NCI-H510A treated with DMSO at 0.1 percent for 48 hours (cell line): ENCODE measurements at regions not wholly inside any gene's neighbourhood (a gene's known extent, or its start where the extent isn't known, plus 50 kb on each side); places are given as distances from the start of the nearest gene placed in this dataset.

Experiments
- DNase-seq: peaks from one replicate; lab custom pipeline; 2025; lab: John Stamatoyannopoulos, UW

DNA sequence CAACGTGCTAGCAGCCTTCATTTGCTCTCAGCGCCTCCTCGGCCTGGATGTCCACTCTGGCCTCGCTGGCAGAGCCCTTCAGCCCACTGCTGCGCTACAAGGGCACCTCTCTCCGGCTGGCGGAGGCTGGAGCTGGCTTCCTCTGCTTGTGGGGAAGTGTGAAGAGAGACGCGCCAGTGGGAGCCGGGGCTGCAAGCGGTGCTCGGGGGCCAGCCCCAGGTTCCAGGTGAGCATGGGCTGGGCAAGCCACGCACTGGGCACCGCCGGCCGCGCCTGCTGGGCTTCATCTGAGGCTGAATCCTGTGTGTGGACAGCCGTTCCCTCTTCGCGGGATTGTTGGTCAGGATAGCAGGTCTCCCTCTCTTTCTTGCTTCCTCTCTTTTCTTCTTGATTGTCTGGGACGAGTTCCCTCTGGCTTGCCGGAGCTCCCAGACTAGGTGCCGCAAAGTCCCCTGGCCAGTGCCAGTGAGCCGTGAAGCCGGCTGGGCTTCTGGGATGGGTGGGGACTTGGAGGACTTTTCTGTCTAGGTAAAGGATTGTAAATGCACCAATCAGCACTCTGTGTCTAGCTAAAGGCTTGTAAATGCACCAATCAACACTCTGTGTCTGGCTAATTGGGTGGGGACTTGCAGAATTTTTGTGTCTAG, 165.0 kb downstream of the HEPH start:
- DNase-seq, result no peak

- DNase-seq, result no peak
Observed at GRCh38 chrX:66360894-66361293, 196.8 kb downstream of the HEPH start.

- no peak for DNase-seq
Observed at GRCh38 chrX:66384722-66385121, 220.7 kb downstream of the HEPH start.

DNA sequence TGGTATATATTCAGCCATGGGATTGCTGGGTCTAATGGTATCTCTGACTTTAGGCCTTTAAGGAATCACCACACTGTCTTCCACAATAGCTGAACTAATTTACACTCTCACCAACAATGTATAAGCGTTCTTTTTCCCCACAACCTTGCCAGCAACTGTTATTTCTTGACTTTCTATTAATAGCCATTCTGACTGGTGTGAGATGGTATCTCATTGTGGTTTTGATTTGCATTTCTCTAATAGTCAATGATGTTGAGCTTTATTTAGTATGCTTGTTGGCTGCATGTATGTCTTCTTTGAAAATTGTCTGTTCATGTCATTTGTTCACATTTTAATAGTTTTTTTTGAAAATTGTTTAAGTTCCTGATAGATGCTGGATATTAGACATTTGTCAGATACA, 235.2 kb downstream of the HEPH start:
- no peak for DNase-seq

GRCh38 chrX:66402165-66402564, 236.7 kb downstream of the EDA2R start:
- DNase-seq, result no peak

DNA sequence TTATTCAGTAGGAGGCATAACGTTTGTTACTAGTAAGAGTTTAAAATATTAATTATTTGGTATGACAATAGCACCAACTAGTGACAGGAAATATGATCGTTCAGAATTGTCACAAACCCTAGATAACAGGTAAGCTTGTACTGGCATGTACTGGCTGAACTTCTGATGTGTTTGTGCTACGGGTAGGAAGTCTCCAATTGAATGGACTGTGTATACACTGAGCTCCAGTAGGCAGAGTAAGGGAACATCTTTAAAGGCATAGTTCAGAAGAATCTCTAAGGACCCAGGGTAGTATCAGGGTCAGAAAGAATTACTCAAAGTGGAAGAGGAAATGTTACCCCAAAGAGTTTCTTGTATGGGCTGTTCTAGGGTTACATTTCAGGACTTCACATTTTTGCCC, 230.4 kb downstream of the EDA2R start:
- DNase-seq, result peak; percentile 0

- no peak for DNase-seq
Observed at GRCh38 chrX:66410806-66411205, 228.1 kb downstream of the EDA2R start.
